ENCODE measurements at regions not wholly inside any gene's neighbourhood (a gene's known extent, or its start where the extent isn't known, plus 50 kb on each side); places are given as distances from the start of the nearest gene placed in this dataset.

- DNase-seq (ENCODE audit: low read depth in 2 of 2), result no peak
Observed at GRCh38 chr13:40447857-40448256, 218.6 kb downstream of the FOXO1 start.

- no peak for DNase-seq (ENCODE audit: low read depth in 2 of 2)
Observed at GRCh38 chr13:40452038-40452666, 214.3 kb downstream of the FOXO1 start.

DNA sequence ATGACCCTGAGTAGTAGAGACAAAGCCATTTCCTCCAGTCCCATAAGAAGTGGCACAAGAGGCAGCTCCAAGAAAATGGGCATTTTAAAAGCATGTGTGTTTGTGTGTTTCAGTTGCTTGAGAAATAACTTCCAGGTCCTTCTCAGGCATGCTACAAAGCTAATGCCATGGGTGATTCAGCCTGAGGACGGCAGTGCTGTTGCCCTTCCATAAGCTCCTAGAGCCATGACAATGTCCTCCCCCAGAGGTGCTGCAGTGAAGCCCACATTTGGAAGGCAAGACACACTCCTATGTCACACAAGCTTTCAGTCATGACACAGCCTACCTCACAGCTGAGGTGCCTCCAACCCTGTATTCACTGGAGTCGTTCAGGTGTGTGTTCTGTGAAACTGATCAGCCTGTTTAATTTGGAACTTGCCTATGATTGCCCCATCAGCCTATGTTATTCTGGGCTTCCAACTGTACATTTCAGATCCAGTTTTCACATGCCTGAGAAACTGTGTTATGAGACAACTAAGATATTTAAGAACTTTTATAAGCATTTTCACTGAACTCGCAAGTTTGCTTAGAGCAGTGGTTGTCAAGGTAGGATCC is 213.6 kb downstream of the FOXO1 start:
- DNase-seq (ENCODE audit: low read depth in 2 of 2), result no peak

DNA sequence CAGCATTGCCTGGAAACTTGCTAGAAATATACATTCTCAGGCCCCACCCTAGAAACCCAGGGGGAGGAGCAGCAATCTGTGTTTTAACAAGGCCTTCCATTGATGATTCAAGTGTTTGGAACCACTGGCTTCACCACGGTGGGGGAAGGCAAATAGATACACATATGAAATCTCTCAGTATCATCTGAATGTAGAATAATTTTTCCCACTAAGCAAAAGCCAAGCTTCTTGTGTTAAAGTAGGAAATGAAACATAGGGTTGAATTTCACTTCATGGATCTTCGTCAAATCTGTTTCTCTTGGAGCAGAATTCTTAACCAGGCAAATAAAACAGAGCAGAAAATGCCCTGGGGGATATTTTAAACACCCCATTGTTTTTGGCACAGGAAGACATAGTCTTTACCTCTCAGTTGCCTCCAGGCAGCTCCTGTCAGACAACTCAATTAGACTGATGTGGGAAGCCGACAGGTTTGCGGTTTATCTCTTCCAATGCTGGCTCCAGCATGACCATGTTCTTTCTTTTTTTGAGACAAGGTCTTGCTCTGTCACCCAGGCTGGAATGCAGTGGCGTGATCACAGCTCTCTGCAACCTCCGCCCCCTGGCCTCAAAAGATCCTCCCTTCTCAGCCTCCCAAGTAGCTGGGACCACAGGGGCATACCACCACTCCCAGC is 213.0 kb downstream of the FOXO1 start:
- DNase-seq (ENCODE audit: low read depth in 2 of 2), result no peak

GRCh38 chr13:40456397-40456953 is 210.0 kb downstream of the FOXO1 start:
- DNase-seq (ENCODE audit: low read depth in 2 of 2), result no peak

DNA sequence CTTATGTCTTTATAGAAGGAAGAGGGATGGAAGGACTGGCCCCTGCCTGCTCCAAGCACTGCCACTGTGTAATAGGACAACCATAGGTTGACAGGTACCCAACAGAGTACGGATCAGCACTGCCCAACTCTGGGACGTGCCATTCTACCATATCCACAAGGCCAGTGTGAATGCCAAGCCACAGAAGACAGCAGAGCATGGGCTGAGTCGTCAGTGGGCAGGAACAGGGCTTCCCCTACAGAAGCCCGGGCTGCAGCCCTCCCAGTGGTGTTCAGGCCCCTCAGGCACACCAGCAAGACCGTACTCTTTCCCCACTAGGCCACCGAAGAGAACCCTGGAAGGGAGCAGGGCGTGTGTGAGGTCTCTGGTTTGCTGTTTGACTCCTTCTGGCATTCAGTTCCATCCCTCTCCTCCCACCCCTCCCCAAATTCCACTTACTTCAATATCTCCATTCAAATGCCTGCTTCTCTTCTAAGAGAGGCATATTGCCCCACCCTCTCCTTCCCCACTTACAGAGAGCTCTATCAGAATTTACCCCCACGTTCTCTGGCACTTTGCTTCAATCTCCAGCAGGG is 209.4 kb downstream of the FOXO1 start:
- DNase-seq (ENCODE audit: low read depth in 2 of 2), result no peak

DNA sequence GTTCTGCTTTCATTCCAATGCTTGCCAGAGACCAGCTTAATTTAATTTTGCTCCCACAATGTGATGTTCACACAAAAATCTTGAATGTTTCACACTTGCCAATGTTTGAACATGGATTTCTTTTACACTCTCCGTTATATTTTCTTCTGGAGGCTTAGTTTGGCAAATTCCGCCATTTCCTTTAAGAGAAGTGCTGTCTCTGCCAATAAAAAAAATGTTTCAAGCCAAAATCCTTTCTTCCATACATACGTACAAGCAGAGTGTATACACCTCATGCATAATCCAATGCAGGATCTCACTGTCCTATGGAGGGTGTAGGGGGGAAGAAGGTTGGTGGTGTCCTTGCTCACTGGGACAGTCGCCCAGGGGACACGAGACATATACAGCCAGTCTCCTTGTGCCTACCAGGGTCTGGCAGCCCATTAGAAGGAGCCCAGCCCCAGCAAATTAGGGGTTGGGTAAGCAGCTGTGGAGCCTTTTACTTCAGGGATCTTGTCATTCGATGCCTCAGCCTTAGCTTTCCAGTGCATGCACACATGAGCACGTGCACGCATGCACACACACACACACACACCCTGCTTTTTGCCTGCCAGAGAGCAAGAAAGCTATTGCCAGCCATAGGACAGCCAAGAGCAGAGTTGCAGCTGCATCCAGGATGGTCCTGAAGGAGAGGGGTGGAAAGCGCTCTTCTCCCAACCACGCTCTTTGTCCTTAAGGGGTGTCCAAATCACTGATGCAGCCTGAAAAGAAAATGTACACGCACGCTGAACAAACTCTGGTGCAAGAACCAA is 208.3 kb downstream of the FOXO1 start:
- no peak for DNase-seq (ENCODE audit: low read depth in 2 of 2)

- DNase-seq (ENCODE audit: low read depth in 2 of 2), result no peak
Observed at GRCh38 chr13:40458720-40458990, 207.8 kb downstream of the FOXO1 start.

- DNase-seq (ENCODE audit: low read depth in 2 of 2), result no peak
Observed at GRCh38 chr13:40460116-40460515, 206.3 kb downstream of the FOXO1 start.

DNA sequence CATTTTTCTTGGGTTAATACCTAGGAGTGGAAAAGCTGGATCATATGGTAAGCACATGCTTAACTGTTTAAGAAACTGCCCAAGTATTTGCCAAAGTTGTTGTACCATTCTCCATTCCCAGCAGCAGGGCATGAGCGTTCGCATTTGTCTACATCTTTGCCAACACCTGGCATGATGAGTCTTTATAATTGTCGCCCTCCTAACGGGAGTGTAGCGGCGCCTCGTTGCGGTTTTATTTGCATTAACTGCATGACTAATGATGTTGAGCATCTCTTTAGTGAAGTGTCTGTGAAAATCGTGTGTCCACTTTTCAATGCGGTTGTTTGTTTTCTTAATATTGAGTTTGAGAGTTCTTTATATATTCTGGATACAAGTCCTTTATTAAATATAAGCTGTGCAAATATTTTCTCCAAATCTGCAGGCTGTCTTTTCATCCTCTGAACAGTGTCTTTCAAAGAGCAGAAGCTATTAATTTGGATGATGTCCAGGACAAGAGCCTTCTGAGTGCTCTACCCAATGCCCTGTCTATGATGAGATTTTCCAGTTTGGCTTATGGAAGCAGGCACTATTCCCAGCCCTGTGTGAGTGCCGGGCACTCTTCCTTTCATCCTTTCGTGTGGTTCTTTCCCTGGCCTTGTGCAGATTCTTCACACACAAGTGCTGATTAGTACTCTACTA is 202.0 kb downstream of the FOXO1 start:
- no peak for DNase-seq (ENCODE audit: low read depth in 2 of 2)

- DNase-seq (ENCODE audit: low read depth in 2 of 2), result no peak
Observed at GRCh38 chr13:40465015-40465390, 201.4 kb downstream of the FOXO1 start.

GRCh38 chr13:40466272-40466671 is 200.2 kb downstream of the FOXO1 start:
- DNase-seq (ENCODE audit: low read depth in 2 of 2), result no peak

- DNase-seq (ENCODE audit: low read depth in 2 of 2), result no peak
Observed at GRCh38 chr13:40468227-40468838, 198.1 kb downstream of the FOXO1 start.

GRCh38 chr13:40469581-40470310 is 196.7 kb downstream of the FOXO1 start:
- DNase-seq (ENCODE audit: low read depth in 2 of 2), result no peak

DNA sequence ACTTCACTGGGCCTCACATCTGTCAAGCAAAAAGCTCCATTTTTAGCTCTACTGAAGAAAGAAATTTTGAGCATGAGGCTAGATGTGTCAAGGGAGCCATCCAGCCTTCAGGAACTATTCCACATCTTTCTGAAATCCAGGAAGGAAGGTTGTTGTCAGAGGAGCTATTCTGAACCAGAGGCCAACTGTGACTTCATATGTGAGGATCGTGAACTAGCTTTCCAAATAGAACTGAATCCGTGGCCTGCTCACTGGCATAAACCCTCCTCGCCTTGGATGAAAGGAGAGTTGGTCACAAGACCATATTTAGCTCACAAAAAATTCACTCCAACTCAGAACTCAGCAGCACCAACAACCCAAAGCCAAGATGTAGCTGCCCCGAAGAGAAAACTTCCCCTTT is 195.8 kb downstream of the FOXO1 start:
- DNase-seq (ENCODE audit: low read depth in 2 of 2), result no peak

GRCh38 chr13:40471076-40471475 is 195.4 kb downstream of the FOXO1 start:
- no peak for DNase-seq (ENCODE audit: low read depth in 2 of 2)

DNA sequence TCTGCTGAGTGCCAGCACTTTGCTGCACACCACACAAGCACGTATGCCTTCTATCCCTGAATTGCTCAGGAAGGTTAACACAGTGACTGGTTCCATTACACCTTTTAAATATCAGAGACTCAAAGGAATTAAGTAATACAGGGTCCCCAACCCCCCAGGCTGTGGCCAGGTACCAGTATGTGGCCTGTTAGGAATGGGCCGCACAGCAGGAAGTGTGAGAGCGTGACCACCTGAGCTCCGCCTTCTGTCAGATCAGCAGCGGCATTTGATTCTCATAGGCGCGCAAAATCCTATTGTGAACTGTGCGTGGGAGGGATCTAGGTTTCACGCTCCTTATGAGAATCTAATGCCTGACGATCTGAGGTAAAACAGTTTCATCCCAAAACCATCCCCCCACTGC is 194.5 kb downstream of the FOXO1 start:
- no peak for DNase-seq (ENCODE audit: low read depth in 2 of 2)

- no peak for DNase-seq (ENCODE audit: low read depth in 2 of 2)
Observed at GRCh38 chr13:40472427-40473220, 193.8 kb downstream of the FOXO1 start.

DNA sequence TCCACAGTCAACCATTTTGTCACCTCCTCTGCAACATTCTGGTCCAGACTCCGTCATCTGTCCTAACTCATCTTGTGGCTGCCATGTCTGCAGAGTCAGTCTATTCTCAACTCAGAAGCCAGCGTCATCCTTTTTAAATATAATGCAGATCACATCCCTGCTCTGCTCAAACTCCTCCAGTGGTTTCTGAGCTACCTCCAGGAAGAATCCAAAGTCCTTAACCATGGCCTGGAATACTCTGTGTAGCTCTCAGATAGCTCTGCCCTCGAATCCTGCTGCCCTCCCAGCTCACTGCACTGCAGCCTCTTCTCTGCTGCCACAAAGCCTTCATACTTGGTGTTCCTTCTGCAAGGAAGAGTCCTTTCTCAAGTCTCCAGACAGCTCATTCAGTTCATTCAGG is 190.8 kb downstream of the FOXO1 start:
- DNase-seq (ENCODE audit: low read depth in 2 of 2), result no peak

Data from stimulated activated CD8-positive, alpha-beta memory T cell treated with anti-CD3 and anti-CD28 coated beads, Interleukin-7, amount 100 ng/mL, for 1 hour (primary cell).